ENCODE measurements at regions not wholly inside any gene's neighbourhood (a gene's known extent, or its start where the extent isn't known, plus 50 kb on each side); places are given as distances from the start of the nearest gene placed in this dataset.

GRCh38 chr9:135242406-135242805 is 154.9 kb downstream of the OLFM1 start:
- Histone ChIP-seq H3K27me3 (ENCODE audit: control insufficient read depth, insufficient read depth, low read length) (no peaks in the 10 kb centered on the region), H4K8ac (ENCODE audit: low read depth in 2 of 2, low read length in 2 of 2) (no peak overlapping the region), H3K9me1 (ENCODE audit: insufficient read depth, low read length) (no peaks in the 10 kb centered on the region), H4K91ac (ENCODE audit: insufficient read depth, low read depth, low read length) (no peak overlapping the region), H3K4me3 (ENCODE audit: insufficient read depth, low read depth, low read length) (no peak overlapping the region), H2BK20ac (ENCODE audit: low read depth, low read length) (no peak overlapping the region), H3K18ac (ENCODE audit: low read depth, low read length) (no peak overlapping the region), H2BK15ac (ENCODE audit: low read depth, low read length) (no peak overlapping the region), H2AK5ac (ENCODE audit: low read depth, low read length) (no peak overlapping the region), H2BK120ac (ENCODE audit: low read depth, low read length) (no peak overlapping the region), H3K4me1 (ENCODE audit: control insufficient read depth, insufficient read depth, low read length) (no peaks in the 10 kb centered on the region), H3K14ac (replicated peaks; ENCODE audit: low read depth, low read length) (no peak overlapping the region), H3K36me3 (ENCODE audit: control insufficient read depth, insufficient read depth, low read length) (no peaks in the 10 kb centered on the region), H3K56ac (ENCODE audit: extremely low read depth, insufficient read depth, low read length) (no peak overlapping the region), H4K5ac (ENCODE audit: low read depth, low read length) (no peak overlapping the region), H3K27ac (ENCODE audit: insufficient read depth, low read length) (no peak overlapping the region), H4K20me1 (ENCODE audit: insufficient read depth, low read length) (no peaks in the 10 kb centered on the region), H2AFZ (replicated peaks; ENCODE audit: low read length, poor library complexity) (no peak overlapping the region), H2AK9ac (replicated peaks; ENCODE audit: low read depth, low read length, poor library complexity) (no peak overlapping the region), H3K4ac (ENCODE audit: low read depth, low read length) (no peak overlapping the region), H3K4me2 (ENCODE audit: low read depth, low read length) (no peak overlapping the region), H2BK5ac (ENCODE audit: low read depth, low read length, poor library complexity, severe bottlenecking) (no peak overlapping the region), H3K23ac (ENCODE audit: low read depth, low read length) (no peak overlapping the region), H3K9me3 (ENCODE audit: control insufficient read depth, insufficient read depth, low read length) (peaks cover 29% of the 10 kb centered on the region), H3K9ac (ENCODE audit: low read depth, low read length) (no peak overlapping the region), H3K79me1 (ENCODE audit: low read depth in 1 of 2, low read length in 2 of 2) (no peaks in the 10 kb centered on the region)
- intact Hi-C loops (cut with micrococcal nuclease), result no loop called here
- no TSS peak for BruUV-seq (replicated peaks)
- in situ Hi-C loops (cut with MboI; ENCODE audit: low sequenced_read_pairs), result no loop called here
- ATAC-seq (ENCODE audit: low read depth) (no peak), DNase-seq (no peak)
- CTCF ChIA-PET, result no interaction called here
- TF ChIP-seq USF2 (IDR thresholded peaks at IDR 0.05; ENCODE audit: low read depth, low read length) (no peak), POLR2A (IDR thresholded peaks at IDR 0.05; ENCODE audit: low read depth, low read length) (no peak), MAZ (IDR thresholded peaks at IDR 0.05; ENCODE audit: borderline replicate concordance, low read depth, low read length) (no peak), RAD21 (IDR thresholded peaks at IDR 0.05; ENCODE audit: low read length) (no peak), RCOR1 (IDR thresholded peaks at IDR 0.05; ENCODE audit: insufficient replicate concordance, low read length) (no peak), MAFK (IDR thresholded peaks at IDR 0.05; ENCODE audit: low read depth, low read length) (no peak), CEBPB (IDR thresholded peaks at IDR 0.05; ENCODE audit: low read depth, low read length) (no peak), SMC3 (IDR thresholded peaks at IDR 0.05; ENCODE audit: low read depth, low read length) (no peak), CHD1 (IDR thresholded peaks at IDR 0.05; ENCODE audit: low read depth, low read length) (no peak), FOS (IDR thresholded peaks at IDR 0.05; ENCODE audit: low read depth, low read length) (no peak), NFE2L2 (IDR thresholded peaks at IDR 0.05; ENCODE audit: low read depth, low read length) (no peak), RFX5 (IDR thresholded peaks at IDR 0.05; ENCODE audit: low read depth, low read length) (no peak), BHLHE40 (IDR thresholded peaks at IDR 0.05; ENCODE audit: low read depth, low read length) (no peak), MXI1 (IDR thresholded peaks at IDR 0.05; ENCODE audit: borderline replicate concordance, low read depth, low read length) (no peak)
- 33% methylated on average over 4 of the region's 11 CpGs; no CpG with 5 or more reads in 1 of the 2 experiments for WGBS, 2 experiments (ENCODE audit: extremely low coverage in 2 of 2, insufficient read length in 1 of 2)
- dilution Hi-C loops (cut with HindIII; ENCODE audit: low sequenced_read_pairs, unreplicated experiment), result no loop called here
- POLR2A ChIA-PET (ENCODE audit: unreplicated experiment), result no interaction called here

Data from IMR-90 (cell line).